ENCODE measurements at regions not wholly inside any gene's neighbourhood (a gene's known extent, or its start where the extent isn't known, plus 50 kb on each side); places are given as distances from the start of the nearest gene placed in this dataset.

- H3K4me3 ChIP-seq = no peak overlapping the region
- no peak overlapping the region for H3K4me2 ChIP-seq (ENCODE audit: unreplicated experiment)
- H3K9me3 ChIP-seq (ENCODE audit: low read depth) = peaks cover 5% of the 10 kb centered on the region
- no peak overlapping the region for H3K27ac ChIP-seq
- H4K20me1 ChIP-seq (ENCODE audit: insufficient read depth) = no peaks in the 10 kb centered on the region
- no peak for TF ChIP-seq EZH2phosphoT487 (IDR thresholded peaks at IDR 0.05; ENCODE audit: insufficient read depth, low read depth)
- no peak for TF ChIP-seq EZH2 (IDR thresholded peaks at IDR 0.05; ENCODE audit: insufficient read depth, poor library complexity, severe bottlenecking)
- in situ Hi-C loops (cut with MboI) = no loop called here
- H3F3A ChIP-seq (ENCODE audit: insufficient read depth) = no peaks in the 10 kb centered on the region
- no peak overlapping the region for H2AFZ ChIP-seq
- no peaks in the 10 kb centered on the region for H3K36me3 ChIP-seq (ENCODE audit: low read depth)
- 26 to 41% methylated on average over 1 of the region's 1 CpG for WGBS, 2 experiments (ENCODE audit: low coverage in 1 of 2, low lambda C conversion rate in 2 of 2, missing lambda C conversion rate in 2 of 2)
- no peaks in the 10 kb centered on the region for H3K4me1 ChIP-seq (ENCODE audit: insufficient read depth)
- no peak overlapping the region for H3K9ac ChIP-seq
- no peaks in the 10 kb centered on the region for H3K9me2 ChIP-seq (ENCODE audit: insufficient read depth)
- no peaks in the 10 kb centered on the region for H3K27me3 ChIP-seq (replicated peaks; ENCODE audit: insufficient read depth)
- H3K79me2 ChIP-seq (ENCODE audit: insufficient read depth) = no peaks in the 10 kb centered on the region
- DNase-seq = no peak
Measured at GRCh38 chr1:188218289-188218688, 1389.5 kb downstream of the PLA2G4A start.

- H3K36me3 ChIP-seq (ENCODE audit: low read depth) = no peaks in the 10 kb centered on the region
- no peak overlapping the region for H3K4me2 ChIP-seq (ENCODE audit: unreplicated experiment)
- in situ Hi-C loops (cut with MboI) = no loop called here
- no peaks in the 10 kb centered on the region for H3K79me2 ChIP-seq (ENCODE audit: insufficient read depth)
- no peaks in the 10 kb centered on the region for H4K20me1 ChIP-seq (ENCODE audit: insufficient read depth)
- H3K27ac ChIP-seq = no peak overlapping the region
- no peak for DNase-seq
- no peak overlapping the region for H3K4me3 ChIP-seq
- no peak overlapping the region for H2AFZ ChIP-seq
- H3K9ac ChIP-seq = no peak overlapping the region
- H3F3A ChIP-seq (ENCODE audit: insufficient read depth) = no peaks in the 10 kb centered on the region
- no peaks in the 10 kb centered on the region for H3K27me3 ChIP-seq (replicated peaks; ENCODE audit: insufficient read depth)
- 31 to 32% methylated on average over 1 of the region's 1 CpG for WGBS, 2 experiments (ENCODE audit: low coverage in 1 of 2, low lambda C conversion rate in 2 of 2, missing lambda C conversion rate in 2 of 2)
- no peaks in the 10 kb centered on the region for H3K4me1 ChIP-seq (ENCODE audit: insufficient read depth)
- H3K9me3 ChIP-seq (ENCODE audit: low read depth) = no peaks in the 10 kb centered on the region
- TF ChIP-seq EZH2 (IDR thresholded peaks at IDR 0.05; ENCODE audit: insufficient read depth, poor library complexity, severe bottlenecking) (no peak), EZH2phosphoT487 (IDR thresholded peaks at IDR 0.05; ENCODE audit: insufficient read depth, low read depth) (no peak)
- no peaks in the 10 kb centered on the region for H3K9me2 ChIP-seq (ENCODE audit: insufficient read depth)
Measured at GRCh38 chr1:188220051-188220450, 1391.3 kb downstream of the PLA2G4A start.

GRCh38 chr1:188224263-188224662 lies 1395.5 kb downstream of the PLA2G4A start:
- Histone ChIP-seq H4K20me1 (ENCODE audit: insufficient read depth) (no peaks in the 10 kb centered on the region), H3K4me2 (ENCODE audit: unreplicated experiment) (no peak overlapping the region), H3K36me3 (ENCODE audit: low read depth) (no peaks in the 10 kb centered on the region), H3K27ac (no peak overlapping the region), H3K27me3 (replicated peaks; ENCODE audit: insufficient read depth) (no peaks in the 10 kb centered on the region), H3K9me2 (ENCODE audit: insufficient read depth) (no peaks in the 10 kb centered on the region), H3K4me1 (ENCODE audit: insufficient read depth) (no peaks in the 10 kb centered on the region), H3K9me3 (ENCODE audit: low read depth) (no peaks in the 10 kb centered on the region), H3F3A (ENCODE audit: insufficient read depth) (no peaks in the 10 kb centered on the region), H3K9ac (no peak overlapping the region), H3K79me2 (ENCODE audit: insufficient read depth) (no peaks in the 10 kb centered on the region), H3K4me3 (no peak overlapping the region), H2AFZ (no peak overlapping the region)
- in situ Hi-C loops (cut with MboI) = no loop called here
- TF ChIP-seq EZH2phosphoT487 (IDR thresholded peaks at IDR 0.05; ENCODE audit: insufficient read depth, low read depth) (no peak), EZH2 (IDR thresholded peaks at IDR 0.05; ENCODE audit: insufficient read depth, poor library complexity, severe bottlenecking) (no peak)
- DNase-seq = no peak

GRCh38 chr1:188225975-188226374 lies 1397.2 kb downstream of the PLA2G4A start:
- WGBS, 2 experiments (ENCODE audit: low coverage in 1 of 2, low lambda C conversion rate in 2 of 2, missing lambda C conversion rate in 2 of 2) = 0% methylated on average over 1 of the region's 1 CpG
- H3K9me2 ChIP-seq (ENCODE audit: insufficient read depth) = no peaks in the 10 kb centered on the region
- no peak overlapping the region for H3K4me2 ChIP-seq (ENCODE audit: unreplicated experiment)
- H2AFZ ChIP-seq = no peak overlapping the region
- no peaks in the 10 kb centered on the region for H3K36me3 ChIP-seq (ENCODE audit: low read depth)
- no peaks in the 10 kb centered on the region for H3F3A ChIP-seq (ENCODE audit: insufficient read depth)
- no peaks in the 10 kb centered on the region for H3K79me2 ChIP-seq (ENCODE audit: insufficient read depth)
- no peak for DNase-seq
- no peaks in the 10 kb centered on the region for H3K27me3 ChIP-seq (replicated peaks; ENCODE audit: insufficient read depth)
- no peaks in the 10 kb centered on the region for H4K20me1 ChIP-seq (ENCODE audit: insufficient read depth)
- no peak overlapping the region for H3K9ac ChIP-seq
- no peak for TF ChIP-seq EZH2 (IDR thresholded peaks at IDR 0.05; ENCODE audit: insufficient read depth, poor library complexity, severe bottlenecking)
- no peak for TF ChIP-seq EZH2phosphoT487 (IDR thresholded peaks at IDR 0.05; ENCODE audit: insufficient read depth, low read depth)
- H3K27ac ChIP-seq = no peak overlapping the region
- peaks cover 2% of the 10 kb centered on the region for H3K9me3 ChIP-seq (ENCODE audit: low read depth)
- in situ Hi-C loops (cut with MboI) = no loop called here
- H3K4me3 ChIP-seq = no peak overlapping the region
- no peaks in the 10 kb centered on the region for H3K4me1 ChIP-seq (ENCODE audit: insufficient read depth)

GRCh38 chr1:188228623-188229022 lies 1399.9 kb downstream of the PLA2G4A start:
- Histone ChIP-seq H3K79me2 (ENCODE audit: insufficient read depth) (no peaks in the 10 kb centered on the region), H3K9ac (no peak overlapping the region), H3F3A (ENCODE audit: insufficient read depth) (no peaks in the 10 kb centered on the region), H3K4me3 (no peak overlapping the region), H3K36me3 (ENCODE audit: low read depth) (no peaks in the 10 kb centered on the region), H3K27ac (no peak overlapping the region), H3K4me1 (ENCODE audit: insufficient read depth) (no peaks in the 10 kb centered on the region), H3K9me3 (ENCODE audit: low read depth) (peaks cover 2% of the 10 kb centered on the region), H2AFZ (no peak overlapping the region), H3K9me2 (ENCODE audit: insufficient read depth) (no peaks in the 10 kb centered on the region), H4K20me1 (ENCODE audit: insufficient read depth) (no peaks in the 10 kb centered on the region), H3K4me2 (ENCODE audit: unreplicated experiment) (no peak overlapping the region), H3K27me3 (replicated peaks; ENCODE audit: insufficient read depth) (no peaks in the 10 kb centered on the region)
- TF ChIP-seq EZH2phosphoT487 (IDR thresholded peaks at IDR 0.05; ENCODE audit: insufficient read depth, low read depth) = no peak
- TF ChIP-seq EZH2 (IDR thresholded peaks at IDR 0.05; ENCODE audit: insufficient read depth, poor library complexity, severe bottlenecking) = no peak
- in situ Hi-C loops (cut with MboI) = no loop called here
- no peak for DNase-seq
